Progenitor cell of endocrine pancreas (in vitro differentiated cells): ENCODE measurements at regions not wholly inside any gene's neighbourhood (a gene's known extent, or its start where the extent isn't known, plus 50 kb on each side); places are given as distances from the start of the nearest gene placed in this dataset.

ENCODE experiments used
- DNase-seq: peaks from one replicate; pipeline ENCODE4 v3.0.0; 2021; ENCODE audit warnings: low spot score; ENCODE audit not compliant: unreplicated experiment
- H3K27ac Mint-ChIP-seq: 2 replicates; pipeline ENCODE4 v1.8.0; 2021; ENCODE audit warnings: mild to moderate bottlenecking, moderate library complexity, mixed read lengths
- H3K27me3 Mint-ChIP-seq: 2 replicates; pipeline ENCODE4 v1.8.0; 2021; ENCODE audit warnings: mixed read lengths
- H3K36me3 Mint-ChIP-seq: 2 replicates; pipeline ENCODE4 v1.8.0; 2022; ENCODE audit warnings: mixed read lengths; ENCODE audit not compliant: insufficient read depth
- H3K4me1 Mint-ChIP-seq: 2 replicates; pipeline ENCODE4 v1.8.0; 2021; ENCODE audit warnings: low read depth, mixed read lengths
- H3K4me3 Mint-ChIP-seq: 2 replicates; pipeline ENCODE4 v1.8.0; 2021; ENCODE audit warnings: low read depth, mild to moderate bottlenecking, moderate library complexity, mixed read lengths
- H3K9me3 Mint-ChIP-seq: 2 replicates; pipeline ENCODE4 v1.8.0; 2021; ENCODE audit warnings: low read depth, mixed read lengths
- CTCF ChIP-seq: fragments of 200-600 bp; sonication (generic); IDR thresholded peaks from one replicate; pipeline ENCODE4 v1.5.0; 2021; ENCODE audit warnings: antibody characterized with exemption, mild to moderate bottlenecking; ENCODE audit not compliant: unreplicated experiment

DNA sequence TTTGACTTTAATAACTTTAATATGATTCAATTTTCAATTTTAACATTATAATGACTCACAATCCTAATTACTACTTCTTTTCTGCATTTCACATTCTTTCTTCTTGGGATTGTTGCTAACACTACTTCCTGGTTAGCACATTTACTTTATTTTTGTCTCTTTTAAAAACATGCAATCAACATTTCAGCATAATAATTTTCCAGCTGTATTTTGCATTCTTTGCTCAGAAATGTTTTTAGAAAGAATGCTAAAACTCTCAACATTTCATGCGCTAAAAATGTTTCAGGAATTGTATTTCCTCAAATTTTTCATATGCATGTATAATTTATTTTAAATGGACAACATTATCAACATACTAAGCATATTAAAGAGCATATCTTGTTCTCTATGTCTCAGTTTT is 1302.1 kb upstream of the GJE1 start:
- Mint-ChIP-seq H3K9me3 (no peaks in the 10 kb centered on the region), H3K4me1 (no peaks in the 10 kb centered on the region), H3K27ac (no peak overlapping the region), H3K4me3 (no peak overlapping the region), H3K27me3 (no peaks in the 10 kb centered on the region), H3K36me3 (no peaks in the 10 kb centered on the region)
- no peak for DNase-seq
- TF ChIP-seq CTCF: no peak

DNA sequence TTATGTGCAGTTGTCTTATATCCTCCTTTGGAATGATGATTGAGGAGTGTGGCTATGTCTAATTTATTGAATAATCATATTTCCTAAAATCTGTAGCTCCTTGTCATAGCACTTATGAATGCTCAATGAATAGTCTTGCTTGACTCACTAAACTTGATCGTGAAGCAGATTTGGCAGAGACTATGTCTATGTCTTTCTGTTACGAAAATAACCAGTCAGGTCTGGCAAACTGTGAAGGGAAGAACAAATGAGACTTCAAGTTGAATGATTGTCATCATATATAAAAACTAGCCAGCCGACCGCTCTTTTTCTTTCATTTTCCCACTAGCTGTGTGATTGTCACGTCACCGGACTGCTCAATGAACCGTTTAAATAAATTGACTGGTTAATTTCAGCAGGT is 1303.9 kb upstream of the GJE1 start:
- no peaks in the 10 kb centered on the region for H3K36me3 Mint-ChIP-seq
- no peak overlapping the region for H3K4me3 Mint-ChIP-seq
- no peaks in the 10 kb centered on the region for H3K27me3 Mint-ChIP-seq
- H3K9me3 Mint-ChIP-seq: no peaks in the 10 kb centered on the region
- TF ChIP-seq CTCF: no peak
- no peak for DNase-seq
- H3K4me1 Mint-ChIP-seq: no peaks in the 10 kb centered on the region
- H3K27ac Mint-ChIP-seq: no peak overlapping the region

GRCh38 chr6:140827593-140827992 is 1305.1 kb upstream of the GJE1 start:
- no peaks in the 10 kb centered on the region for H3K4me1 Mint-ChIP-seq
- H3K27ac Mint-ChIP-seq: no peak overlapping the region
- no peak for DNase-seq
- no peaks in the 10 kb centered on the region for H3K9me3 Mint-ChIP-seq
- H3K4me3 Mint-ChIP-seq: no peak overlapping the region
- no peaks in the 10 kb centered on the region for H3K36me3 Mint-ChIP-seq
- no peaks in the 10 kb centered on the region for H3K27me3 Mint-ChIP-seq
- no peak for TF ChIP-seq CTCF

- Mint-ChIP-seq H3K4me3 (no peak overlapping the region), H3K27ac (no peak overlapping the region), H3K9me3 (no peaks in the 10 kb centered on the region), H3K27me3 (no peaks in the 10 kb centered on the region), H3K4me1 (no peaks in the 10 kb centered on the region), H3K36me3 (no peaks in the 10 kb centered on the region)
- no peak for TF ChIP-seq CTCF
- no peak for DNase-seq
Measured at GRCh38 chr6:140825731-140826130, 1307.0 kb upstream of the GJE1 start.

DNA sequence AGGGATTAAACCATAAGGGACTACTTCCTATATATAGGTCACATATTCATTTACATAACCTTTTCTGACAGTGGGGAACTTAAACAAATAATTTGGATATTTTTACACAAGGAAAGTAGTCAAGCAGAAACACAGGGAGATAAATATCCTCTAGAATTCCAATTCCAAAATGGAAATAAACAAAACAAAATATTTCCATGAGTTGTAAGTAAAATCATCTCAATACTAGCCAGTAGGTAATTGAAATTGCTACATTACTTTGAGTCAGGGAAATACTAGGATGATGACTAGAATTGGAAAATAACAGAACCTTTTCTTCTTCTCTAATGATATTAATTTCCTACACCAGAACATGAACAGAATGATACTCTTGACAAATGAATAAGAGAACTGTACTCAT is 1308.1 kb upstream of the GJE1 start:
- Mint-ChIP-seq H3K27ac (no peak overlapping the region), H3K4me3 (no peak overlapping the region), H3K27me3 (no peaks in the 10 kb centered on the region), H3K9me3 (no peaks in the 10 kb centered on the region), H3K36me3 (no peaks in the 10 kb centered on the region), H3K4me1 (no peaks in the 10 kb centered on the region)
- no peak for DNase-seq
- TF ChIP-seq CTCF: no peak

DNA sequence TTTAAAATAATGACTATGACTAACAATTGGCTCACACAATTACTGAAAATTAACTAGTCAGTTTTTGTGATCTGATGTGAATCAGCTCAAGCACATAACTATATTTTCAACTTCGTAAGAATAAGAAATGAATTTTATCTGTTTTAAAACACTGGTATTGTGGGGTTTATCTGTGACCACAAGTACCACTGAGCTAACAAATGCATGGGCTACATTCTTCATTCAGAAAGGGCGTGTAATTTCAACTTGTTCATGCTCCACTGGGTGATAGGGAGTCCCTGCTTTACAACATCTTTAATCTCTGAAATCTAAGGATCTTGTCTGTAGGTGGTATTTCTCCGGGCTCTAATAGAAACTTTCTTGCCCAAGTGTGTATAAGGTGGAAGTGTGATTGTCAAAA is 1311.5 kb upstream of the GJE1 start:
- TF ChIP-seq CTCF: no peak
- Mint-ChIP-seq H3K4me1 (peaks cover 13% of the 10 kb centered on the region), H3K4me3 (no peak overlapping the region), H3K9me3 (no peaks in the 10 kb centered on the region), H3K36me3 (no peaks in the 10 kb centered on the region), H3K27ac (no peak overlapping the region), H3K27me3 (no peaks in the 10 kb centered on the region)
- no peak for DNase-seq
